ENCODE measurements at regions not wholly inside any gene's neighbourhood (a gene's known extent, or its start where the extent isn't known, plus 50 kb on each side); places are given as distances from the start of the nearest gene placed in this dataset.

DNA sequence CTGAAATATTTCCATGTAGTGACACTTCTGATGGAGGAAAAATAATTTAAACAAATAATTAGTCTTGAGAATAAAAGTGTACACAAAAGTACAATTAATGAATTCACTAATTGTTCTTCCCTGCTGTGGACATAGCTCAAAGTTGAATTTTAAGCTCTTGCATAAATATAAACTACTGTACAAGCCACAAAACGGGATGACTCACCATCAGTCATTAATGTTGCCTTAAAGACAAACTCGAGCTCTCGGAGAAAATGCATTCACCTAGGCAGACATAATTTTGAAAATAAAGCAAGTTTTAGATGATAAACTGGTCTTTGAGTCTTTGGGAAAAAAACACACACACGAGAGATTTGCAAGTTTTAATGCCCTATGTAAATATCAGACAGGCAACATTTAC lies 436.4 kb downstream of the ZNF521 start:
- no peak for DNase-seq

DNA sequence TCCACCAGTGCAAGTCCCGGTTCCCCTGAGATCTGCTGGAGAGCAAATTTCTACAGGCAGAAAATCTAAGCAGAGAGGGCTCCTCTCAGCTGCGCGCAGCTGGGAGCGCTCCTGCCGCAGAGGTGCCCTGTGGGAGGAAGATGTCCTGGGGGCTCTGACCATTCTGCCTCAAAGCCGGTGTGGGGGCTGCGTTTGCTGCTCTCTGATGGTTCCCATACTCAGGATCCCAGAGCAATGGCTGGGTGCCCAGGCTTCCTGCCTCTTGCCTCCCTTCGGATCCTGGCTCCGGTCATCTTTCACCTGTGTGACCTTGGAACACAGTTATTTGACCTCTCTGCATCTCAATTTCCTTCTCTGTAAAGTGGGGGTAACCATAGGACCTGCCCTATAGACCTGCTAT lies 434.2 kb downstream of the ZNF521 start:
- DNase-seq, result no peak

DNA sequence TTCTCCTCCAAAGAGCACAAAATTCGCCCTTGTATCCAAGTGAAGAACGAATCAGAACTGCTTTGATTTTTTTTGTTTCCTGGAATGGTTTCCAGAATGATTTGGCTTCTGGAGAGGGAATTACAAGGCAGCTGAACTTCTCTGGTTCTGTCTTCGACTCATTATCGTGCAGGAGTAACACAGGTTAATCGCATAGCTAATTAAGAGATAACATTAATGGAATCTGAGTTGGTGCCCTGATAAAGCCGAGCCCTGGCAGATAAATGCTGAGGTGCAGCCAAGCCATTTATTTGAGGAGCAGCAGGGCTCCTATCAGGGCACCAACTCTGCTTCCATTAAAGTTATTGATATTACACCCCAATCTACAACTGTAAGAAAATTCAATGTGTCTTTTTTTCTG lies 433.7 kb downstream of the ZNF521 start:
- no peak for DNase-seq

DNA sequence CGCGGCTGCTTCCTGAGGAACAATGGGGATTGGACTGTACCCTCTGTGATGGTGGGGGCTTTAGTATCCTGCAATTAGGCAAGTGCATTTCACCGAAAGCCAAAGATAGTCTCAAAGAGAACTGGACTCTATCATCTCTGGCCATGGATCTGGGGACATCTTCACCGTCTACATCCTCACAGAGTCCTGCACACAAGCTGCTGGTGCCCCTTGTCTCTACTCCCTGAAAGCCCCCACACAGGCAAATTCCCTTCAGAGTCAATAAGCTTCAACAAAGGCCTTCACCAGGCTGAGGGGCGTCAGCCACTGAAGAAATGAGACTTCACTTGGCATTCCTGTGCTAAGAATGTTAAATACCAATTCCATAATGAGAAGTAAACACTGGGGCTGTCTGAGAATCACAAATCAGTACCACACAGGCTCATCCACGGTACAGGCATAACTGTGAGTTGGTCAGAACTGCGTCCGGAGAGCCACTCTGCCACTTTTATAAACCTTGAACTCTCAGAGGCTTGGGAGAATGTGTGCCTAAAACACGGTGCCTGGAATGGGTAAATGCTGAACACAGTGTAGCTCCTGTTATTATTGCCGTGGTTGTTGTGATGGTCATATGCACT lies 432.7 kb downstream of the ZNF521 start:
- DNase-seq, result no peak

DNA sequence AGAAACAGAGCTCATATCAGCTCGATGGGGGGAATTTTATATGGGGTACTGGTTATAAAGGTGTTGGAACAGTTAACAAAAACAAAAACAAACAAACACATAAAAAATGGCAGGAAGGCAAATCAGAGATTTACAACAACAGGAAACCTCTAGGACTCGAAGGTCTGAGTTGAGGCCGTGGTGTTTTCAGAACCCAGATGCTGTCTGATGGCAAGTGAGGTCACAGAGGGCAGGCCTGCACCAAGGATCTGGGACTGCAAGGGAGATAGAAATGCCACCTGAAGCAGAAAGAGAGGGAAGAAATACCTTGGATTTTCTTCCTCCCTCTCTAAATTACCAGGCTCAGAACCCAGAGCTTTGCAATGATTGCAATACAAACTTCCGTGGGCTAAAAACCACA lies 429.5 kb downstream of the ZNF521 start:
- DNase-seq, result no peak

DNA sequence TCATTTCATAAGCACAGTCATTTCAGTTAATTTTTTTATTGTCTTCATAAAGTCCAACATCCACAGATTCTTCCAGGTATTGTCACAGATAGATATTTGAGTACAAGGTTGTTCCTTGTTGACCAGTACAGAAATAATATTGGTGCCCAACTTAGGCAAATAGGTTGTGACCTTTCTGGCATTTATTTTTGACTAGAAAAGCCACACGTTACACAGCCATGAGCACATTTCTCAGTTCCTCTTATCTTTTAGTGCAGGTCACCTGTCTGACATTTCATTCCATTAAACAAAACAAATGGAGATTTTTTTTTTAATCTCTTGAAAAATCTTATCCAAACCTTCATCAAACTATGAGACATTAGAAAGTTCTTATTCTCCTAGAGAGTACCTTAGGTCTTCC lies 428.8 kb downstream of the ZNF521 start:
- DNase-seq, result no peak

DNA sequence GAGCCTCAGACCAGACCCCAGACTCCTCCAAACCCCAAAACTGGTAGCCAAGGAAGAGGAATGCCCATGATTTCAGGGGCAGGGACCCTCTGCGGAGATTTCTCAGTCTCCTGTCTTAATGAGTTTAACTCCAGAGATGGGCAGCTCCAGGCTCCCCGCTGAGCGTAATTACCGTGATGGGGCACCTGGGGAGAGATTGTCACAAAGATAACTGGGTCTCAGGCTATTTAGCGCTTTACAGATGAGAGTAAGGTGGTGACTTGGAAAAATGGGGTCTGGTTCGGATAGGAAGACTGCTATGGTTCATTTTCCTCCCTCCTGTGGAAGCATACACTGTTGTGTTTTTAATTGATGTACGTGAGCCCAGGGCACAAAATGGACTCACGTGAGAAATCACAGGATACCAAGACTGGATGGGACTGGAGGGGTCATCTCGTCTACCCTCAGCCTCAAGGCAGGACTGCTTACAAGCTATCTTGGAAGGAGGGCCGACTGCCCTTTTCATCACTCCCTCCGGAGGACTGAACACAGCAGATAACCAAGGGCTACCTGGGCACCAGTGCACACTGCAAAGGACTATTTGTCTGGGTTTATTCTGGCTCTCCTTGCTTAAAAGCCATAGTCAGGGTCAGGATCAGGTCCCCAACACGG lies 427.8 kb downstream of the ZNF521 start:
- no peak for DNase-seq

DNA sequence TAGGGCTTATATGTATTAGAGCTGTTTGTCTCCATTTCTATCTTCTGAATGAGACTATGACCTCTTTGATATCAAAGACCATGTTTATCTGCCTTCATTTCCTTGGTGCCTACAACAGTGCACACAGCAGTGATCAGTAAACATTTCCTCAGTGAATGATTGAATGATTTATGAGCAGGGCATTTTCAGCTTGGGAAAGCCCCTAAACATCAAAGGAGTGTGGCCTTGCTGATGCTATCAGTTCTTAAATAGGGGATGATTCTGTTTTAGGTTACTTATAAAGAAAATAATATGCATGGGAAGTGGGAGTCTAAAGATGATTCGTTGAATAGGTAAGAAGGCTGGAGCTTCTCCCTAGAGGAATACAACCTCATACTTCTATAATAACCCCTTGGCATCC lies 425.3 kb downstream of the ZNF521 start:
- no peak for DNase-seq

DNA sequence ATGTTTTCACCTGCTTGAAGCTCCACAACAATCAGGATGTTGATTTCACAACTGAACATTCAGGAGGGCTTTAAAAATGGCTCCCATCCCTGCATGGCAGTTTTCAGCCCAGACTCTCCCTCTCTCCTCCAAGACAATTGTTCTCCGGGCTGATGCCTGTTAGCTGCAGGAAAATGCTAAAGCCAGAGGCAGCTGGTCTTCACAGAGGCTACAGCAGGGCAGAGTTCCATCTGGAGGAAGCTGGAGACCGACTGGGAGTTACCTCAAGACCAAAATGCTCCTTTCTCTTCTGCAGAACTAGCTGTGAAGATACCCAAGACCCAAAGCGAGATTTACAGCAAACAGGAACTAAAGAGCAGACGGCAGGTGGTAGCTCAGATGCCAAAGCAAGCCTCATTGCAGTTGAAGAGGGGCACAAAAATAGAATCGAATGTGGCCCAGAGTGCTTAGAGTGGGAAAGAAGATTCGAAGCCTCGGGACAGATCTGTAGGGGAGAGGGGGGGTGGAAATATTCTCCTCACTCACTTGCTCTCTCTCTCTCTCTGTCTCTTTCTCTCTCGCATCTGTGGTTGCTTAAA lies 423.6 kb downstream of the ZNF521 start:
- DNase-seq, result no peak

DNA sequence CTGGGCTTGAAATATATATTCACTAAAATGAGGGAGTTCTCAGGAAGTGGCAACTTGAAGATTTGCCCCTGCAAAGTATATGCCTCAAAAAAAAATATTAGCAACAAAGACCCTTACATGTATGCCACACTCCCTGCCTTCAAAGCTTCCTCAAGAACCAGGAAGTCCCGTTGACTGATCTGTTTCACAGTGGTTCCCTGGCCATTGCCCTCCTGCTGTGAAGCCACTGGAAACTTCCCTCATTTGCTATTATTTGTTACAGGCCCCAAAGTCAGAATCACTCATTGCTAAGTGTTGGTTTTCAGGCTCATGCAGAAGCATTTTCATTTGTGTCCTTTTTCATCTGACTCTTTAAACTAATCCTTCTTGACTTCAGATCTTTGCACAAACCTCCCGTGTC lies 421.5 kb downstream of the ZNF521 start:
- DNase-seq, result no peak

DNA sequence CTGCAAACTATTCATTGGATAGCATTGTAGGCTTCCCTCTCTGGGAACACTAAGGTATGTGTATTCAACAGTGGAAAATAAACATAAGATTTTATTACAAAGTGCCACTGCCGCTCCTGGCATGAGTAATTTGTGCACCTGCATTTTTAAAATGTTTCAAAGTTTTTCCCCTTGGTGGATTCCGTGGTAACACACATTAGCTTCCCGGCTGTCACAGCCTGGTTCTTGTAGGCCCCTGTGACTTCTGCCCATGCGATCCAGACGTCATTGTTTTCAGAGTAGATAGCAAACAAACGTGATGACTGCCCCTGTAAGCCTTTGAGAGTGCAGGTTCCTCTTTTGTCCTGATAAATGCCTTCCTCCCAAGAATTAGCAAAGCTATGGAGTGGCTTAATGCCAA lies 421.0 kb downstream of the ZNF521 start:
- DNase-seq, result no peak

DNA sequence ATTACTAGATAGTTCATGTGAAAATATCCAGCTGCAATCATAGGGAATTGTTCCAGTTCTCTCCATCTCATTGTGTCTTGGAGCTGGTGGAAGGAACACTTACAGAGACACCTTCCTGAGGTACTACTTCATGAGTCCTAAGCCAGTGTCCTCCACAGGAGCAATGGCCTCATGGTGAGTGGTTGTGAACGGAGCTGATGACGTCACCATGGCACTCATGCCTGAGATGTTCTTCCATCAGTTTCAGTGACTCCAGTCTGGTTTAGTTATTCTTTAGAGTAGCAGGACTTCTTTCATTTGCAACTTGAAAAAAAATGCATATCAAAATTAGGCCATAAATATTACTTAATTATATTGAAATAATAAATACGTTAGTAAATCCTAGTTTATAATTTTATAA lies 418.6 kb downstream of the ZNF521 start:
- DNase-seq, result no peak

DNA sequence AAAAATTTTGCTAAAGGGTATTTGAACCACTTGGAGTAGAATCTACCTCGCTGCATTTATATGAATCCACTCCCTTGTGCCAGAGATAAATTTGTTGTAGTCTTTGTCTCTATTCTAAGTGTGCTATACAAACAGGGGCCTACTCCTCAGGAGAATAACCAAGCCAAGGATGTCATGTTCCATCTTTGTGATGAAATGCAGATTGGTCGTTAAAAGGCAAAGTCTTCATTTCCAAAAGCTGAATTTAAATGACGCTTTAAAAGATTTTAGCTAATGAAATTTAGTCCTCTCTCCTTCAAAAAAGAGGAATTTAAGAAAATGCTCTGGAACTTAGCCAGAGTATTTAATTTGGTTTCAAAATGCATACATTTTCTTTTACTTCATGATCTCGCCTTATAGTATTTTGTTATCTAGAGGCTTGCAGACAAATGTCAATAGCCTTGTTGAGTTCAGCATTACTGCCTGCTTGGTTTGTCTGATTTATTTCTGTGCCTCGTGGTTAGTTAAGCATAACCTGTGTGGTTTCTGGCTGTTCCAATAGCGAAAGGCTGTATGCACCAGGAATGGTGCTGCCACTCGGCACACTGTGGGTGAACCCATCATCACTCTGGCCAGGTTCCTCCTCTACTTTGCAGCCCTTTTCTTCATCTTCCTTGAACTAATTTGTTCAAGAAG lies 417.6 kb downstream of the ZNF521 start:
- DNase-seq, result no peak

DNA sequence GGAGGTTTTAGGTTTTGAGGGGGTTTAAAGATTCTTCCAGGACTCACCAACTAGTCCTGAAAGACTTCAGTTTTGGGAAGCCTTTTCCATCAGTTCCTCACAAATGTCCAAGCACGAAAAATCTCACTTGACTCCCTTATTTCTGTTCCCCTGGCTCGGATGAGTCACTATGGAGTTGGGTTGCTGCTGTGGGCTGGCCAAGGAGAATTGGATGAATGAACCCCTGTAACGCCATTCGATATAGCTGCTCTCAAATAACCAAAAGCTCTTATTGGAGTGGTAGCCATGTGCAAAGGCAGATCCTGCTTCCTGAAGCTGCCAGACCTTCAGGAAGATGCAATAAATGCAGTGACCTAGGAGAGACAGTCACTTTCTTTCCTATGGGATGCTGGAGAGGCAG lies 417.0 kb downstream of the ZNF521 start:
- no peak for DNase-seq

DNA sequence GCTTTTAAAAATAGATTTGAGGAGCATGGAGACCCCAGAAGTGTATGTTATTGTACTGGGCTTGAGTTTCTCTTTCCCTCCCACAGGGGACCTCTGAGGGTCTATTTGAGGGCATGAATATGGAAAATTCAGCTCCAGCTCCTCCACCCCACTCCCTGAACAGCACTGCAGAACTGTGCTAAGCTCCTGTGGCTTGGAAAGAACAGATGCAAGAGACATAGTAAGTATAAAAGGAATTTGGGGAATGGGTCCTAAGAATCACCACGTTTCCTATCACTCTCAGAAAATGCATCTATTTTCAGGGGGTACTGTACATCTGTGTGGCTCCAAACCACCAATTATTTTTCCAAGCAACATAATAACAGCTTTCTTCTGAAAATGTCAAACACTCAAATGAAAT lies 416.1 kb downstream of the ZNF521 start:
- DNase-seq, result no peak

DNA sequence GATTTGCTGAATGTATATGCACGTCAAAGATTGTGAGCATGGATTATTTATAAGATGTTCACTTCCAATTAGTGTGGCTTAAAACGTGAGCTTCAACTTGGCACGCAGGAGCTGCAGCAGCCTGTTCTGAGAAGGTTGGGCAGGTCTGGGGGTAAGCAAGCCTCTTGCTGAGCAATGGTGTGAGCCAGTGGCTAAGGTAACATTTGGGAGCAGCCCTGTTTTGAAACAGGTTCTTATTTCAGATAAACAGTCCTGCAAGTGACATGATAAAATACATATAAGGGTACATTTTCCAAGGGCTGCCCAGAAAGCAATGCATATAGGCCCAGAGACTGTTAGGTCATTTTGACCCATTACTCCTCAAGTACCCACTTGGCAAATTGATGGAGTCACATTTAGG lies 415.3 kb downstream of the ZNF521 start:
- DNase-seq, result no peak

DNA sequence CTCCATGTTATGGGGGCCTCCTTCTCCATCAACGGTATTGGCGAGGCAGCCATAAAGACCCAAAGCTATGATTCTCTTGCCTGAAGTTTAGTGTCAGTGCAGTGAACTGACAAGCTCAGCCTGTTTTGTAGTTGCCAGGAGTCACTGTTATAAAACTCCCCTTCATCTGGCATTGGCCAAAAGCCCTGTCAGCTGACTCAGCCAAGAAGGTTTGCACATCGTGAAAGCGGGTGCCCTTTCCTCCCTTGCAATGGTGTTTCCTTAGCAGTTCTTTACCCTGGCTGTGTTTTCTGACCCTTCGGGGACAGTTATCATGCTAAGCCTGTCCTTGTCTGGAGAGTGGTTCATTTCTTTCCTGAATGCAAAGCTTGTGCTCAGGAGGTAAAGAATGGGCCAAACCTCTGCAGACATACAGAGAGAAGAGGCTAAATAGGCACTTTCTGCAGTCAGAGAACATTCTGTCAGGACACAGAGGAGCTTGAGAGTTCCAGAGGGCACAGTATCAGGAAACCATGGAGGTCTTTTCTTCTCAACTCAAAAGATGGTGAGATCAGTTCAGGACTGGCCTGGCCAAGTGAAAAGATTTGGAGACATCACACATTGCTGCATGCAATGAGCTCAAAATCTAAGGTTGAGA lies 414.2 kb downstream of the ZNF521 start:
- DNase-seq, result no peak

DNA sequence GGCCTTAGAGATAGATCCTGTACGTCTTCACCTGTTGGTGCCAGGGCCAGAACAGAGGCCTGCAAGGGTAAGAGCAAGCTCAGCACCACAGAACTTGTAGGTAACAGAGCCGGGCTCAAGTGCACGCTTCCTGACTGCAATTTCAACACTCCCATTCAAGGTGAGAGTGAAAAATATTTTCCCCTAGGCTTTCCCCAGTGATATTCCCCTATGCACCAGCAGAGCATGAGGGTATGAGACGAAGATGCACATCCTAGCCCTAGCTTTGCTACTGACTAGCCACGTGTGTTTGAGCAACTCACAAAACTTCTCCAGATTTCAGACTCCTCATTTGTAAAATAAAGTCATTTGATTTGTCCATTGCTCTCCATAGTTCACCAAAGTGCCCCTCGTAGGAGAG lies 411.6 kb downstream of the ZNF521 start:
- no peak for DNase-seq

DNA sequence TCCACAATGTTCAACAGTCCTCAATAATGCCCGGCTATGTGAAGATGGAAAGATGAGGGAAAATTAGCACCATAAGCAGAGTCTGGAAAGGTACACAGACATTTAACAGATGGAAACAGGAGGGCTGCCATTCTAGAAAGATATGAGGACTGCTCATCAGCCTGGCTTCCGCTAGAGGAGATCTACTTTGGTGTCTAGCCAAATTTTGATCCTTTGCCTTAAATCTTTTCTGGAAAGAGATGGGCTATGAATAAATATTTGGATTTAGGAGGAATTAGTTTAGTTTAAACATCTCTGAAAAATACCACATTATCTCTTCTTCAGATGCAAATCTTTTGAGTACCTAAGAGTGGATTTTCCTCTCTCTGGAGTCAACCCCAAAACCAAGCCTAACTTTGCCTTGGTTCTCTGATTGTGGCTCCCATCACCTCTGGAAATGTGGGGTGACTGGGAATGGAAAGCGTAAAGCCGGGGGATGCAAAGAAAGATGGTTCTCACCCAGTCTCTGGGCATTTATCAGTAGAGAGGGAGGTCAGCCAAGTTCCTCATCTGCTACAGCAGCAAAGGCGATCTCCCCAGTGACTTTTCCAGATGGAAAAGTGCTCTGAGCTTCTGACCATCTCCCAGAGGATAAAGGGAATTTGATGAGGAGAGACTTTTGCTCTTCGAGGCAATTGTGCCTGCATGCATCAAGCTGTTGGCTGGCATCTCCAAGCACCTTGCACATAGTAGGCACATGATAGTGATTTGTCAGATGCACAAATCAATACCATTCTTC lies 410.6 kb downstream of the ZNF521 start:
- DNase-seq, result no peak

DNA sequence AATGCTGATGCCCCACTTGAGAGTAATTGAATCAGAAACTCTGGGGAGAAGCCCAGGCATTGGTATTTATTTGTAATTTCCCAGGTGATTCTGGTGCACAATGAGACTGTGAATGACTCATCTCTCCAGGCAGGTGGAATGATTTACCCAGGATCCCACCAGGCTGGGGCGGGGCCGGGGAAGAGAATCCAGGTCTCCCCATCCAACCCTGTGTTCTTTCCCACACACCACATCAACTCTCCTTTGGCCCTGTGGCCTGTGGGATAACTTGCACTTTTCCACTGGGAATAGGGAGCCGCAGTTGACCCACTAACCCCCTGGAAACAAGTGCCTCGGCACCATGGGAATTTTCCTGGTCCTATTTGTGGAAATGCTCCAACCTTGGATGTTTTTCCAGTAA lies 409.8 kb downstream of the ZNF521 start:
- no peak for DNase-seq

DNA sequence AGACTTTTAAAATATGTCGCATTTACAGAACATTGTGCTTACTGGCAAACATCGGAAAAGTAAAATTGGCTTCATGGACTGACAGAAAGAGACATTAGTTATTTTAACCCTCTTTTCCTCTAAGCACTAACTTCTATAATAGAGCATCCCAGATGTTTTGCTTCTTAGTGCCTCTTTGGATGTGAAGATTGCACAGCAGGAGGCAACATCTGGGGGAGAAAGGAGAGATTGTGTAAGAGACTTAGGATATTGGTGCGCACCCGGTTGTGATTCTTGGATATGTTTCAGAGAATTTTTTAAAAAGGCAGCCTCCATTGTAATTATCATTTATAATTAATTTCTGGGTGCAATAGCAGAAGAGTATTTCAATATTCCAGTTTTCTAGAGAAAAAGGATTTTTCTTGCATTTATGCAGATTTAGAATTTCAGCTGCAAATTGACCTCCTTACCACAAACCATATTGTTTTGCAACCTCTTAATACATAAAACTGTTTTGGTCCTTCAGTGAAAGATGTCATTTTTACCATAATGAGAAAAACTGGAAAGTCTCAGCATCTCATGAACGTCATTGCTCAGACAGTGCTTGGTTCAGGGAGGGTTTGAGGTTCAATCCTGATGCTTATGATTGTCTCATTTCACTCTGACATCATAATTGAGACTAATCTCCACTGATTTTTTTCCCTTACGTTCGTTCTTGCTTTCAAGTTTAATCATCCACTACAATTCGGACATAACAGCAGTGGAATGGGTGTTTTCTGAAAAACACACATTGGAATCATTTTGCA lies 404.3 kb downstream of the ZNF521 start:
- DNase-seq, result no peak

DNA sequence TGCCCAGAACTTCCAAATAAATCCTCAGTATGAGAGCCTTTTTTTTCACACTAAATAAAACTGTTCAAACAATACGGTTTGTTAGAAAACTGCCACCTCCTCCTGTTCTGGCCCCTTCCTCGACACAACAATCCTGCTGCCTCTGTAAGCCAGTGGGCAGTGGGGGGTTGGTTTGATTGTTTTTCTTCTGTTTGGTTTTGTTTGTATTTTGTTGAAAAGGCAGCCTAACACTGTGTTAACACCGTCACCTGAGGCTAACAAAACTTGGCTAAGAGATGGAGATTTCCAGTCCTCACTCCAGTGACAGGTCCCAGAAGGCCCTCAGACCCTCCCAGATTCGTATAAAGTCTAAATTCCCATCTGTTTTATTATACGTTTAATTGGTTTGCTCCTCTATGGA lies 402.1 kb downstream of the ZNF521 start:
- DNase-seq, result no peak

Measured in NCI-H2081 treated with DMSO at 0.1 percent for 48 hours (cell line).